PFSK-1 (cell line): ENCODE measurements at regions not wholly inside any gene's neighbourhood (a gene's known extent, or its start where the extent isn't known, plus 50 kb on each side); places are given as distances from the start of the nearest gene placed in this dataset.

Experiments used
- FOXP2 ChIP-seq: optimal IDR thresholded peaks from 2 replicates; pipeline ENCODE3; 2011; ENCODE audit warnings: borderline replicate concordance, control low read depth, inconsistent platforms; ENCODE audit not compliant: insufficient read depth; ENCODE audit errors: extremely low read length, extremely low read depth
- POLR2AphosphoS5 ChIP-seq: IDR thresholded peaks from 2 replicates; pipeline ENCODE4 v1.6.1; 2012; ENCODE audit warnings: low read depth, mild to moderate bottlenecking, control low read depth, low read length, moderate library complexity
- REST ChIP-seq, 2 experiments: IDR thresholded peaks; 2 replicates each; pipeline versions ENCODE4 v1.6.1 to v1.8.0; 2011 to 2012; ENCODE audit warnings: low read depth in 2 of 2, low read length in 2 of 2, control low read depth in 1 of 2, inconsistent platforms in 1 of 2, mild to moderate bottlenecking in 1 of 2, moderate library complexity in 1 of 2; ENCODE audit not compliant: insufficient read depth in 1 of 2
- SIN3A ChIP-seq: IDR thresholded peaks from 2 replicates; pipeline ENCODE4 v1.6.1; 2012; ENCODE audit warnings: mild to moderate bottlenecking, low read length, moderate library complexity, borderline replicate concordance; ENCODE audit not compliant: insufficient read depth
- TAF1 ChIP-seq: IDR thresholded peaks from 2 replicates; pipeline ENCODE4 v1.6.1; 2012; ENCODE audit warnings: low read length, control low read depth, borderline replicate concordance; ENCODE audit not compliant: insufficient read depth

GRCh38 chr12:124514145-124514995 is 53.0 kb downstream of the NCOR2 start:
- TF ChIP-seq SIN3A (no peak), POLR2AphosphoS5 (no peak), REST (IDR thresholded peaks at IDR 0.05; ENCODE audit: insufficient read depth in 1 of 2, low read depth in 2 of 2, low read length in 2 of 2) (no peak), FOXP2 (no peak), TAF1 (no peak)

- no peak for TF ChIP-seq REST (IDR thresholded peaks at IDR 0.05; ENCODE audit: insufficient read depth in 1 of 2, low read depth in 2 of 2, low read length in 2 of 2)
- no peak for TF ChIP-seq FOXP2
- no peak for TF ChIP-seq POLR2AphosphoS5
- TF ChIP-seq TAF1, result no peak
- TF ChIP-seq SIN3A, result no peak
Observed at GRCh38 chr12:124513297-124513867, 54.0 kb downstream of the NCOR2 start.

GRCh38 chr12:124512667-124513296 is 54.6 kb downstream of the NCOR2 start:
- no peak for TF ChIP-seq TAF1
- TF ChIP-seq POLR2AphosphoS5, result no peak
- peak in 1 of 2 experiments; percentile 38; a peak in 1 of 4 replicates for TF ChIP-seq REST (IDR thresholded peaks at IDR 0.05; ENCODE audit: insufficient read depth in 1 of 2, low read depth in 2 of 2, low read length in 2 of 2)
- TF ChIP-seq SIN3A, result peak; percentile 69; the same call in 1 of the 2 replicates
- no peak for TF ChIP-seq FOXP2

GRCh38 chr12:124511259-124511985 is 56.0 kb downstream of the NCOR2 start:
- no peak for TF ChIP-seq TAF1
- no peak for TF ChIP-seq FOXP2

- TF ChIP-seq POLR2AphosphoS5, result no peak
- no peak for TF ChIP-seq SIN3A
- TF ChIP-seq REST (IDR thresholded peaks at IDR 0.05; ENCODE audit: insufficient read depth in 1 of 2, low read depth in 2 of 2, low read length in 2 of 2), result no peak
- TF ChIP-seq TAF1, result no peak
- TF ChIP-seq FOXP2, result no peak
Observed at GRCh38 chr12:124510301-124510970, 57.0 kb downstream of the NCOR2 start.
